GM12872 (cell line): ENCODE measurements at regions not wholly inside any gene's neighbourhood (a gene's known extent, or its start where the extent isn't known, plus 50 kb on each side); places are given as distances from the start of the nearest gene placed in this dataset.

Source experiments
- CTCF ChIP-seq: IDR thresholded peaks from 3 replicates; pipeline ENCODE4 v1.5.1; 2011; ENCODE audit warnings: low read depth, mild to moderate bottlenecking, low read length, moderate library complexity; ENCODE audit not compliant: insufficient read depth

GRCh38 chr18:78445880-78446279, 533.7 kb upstream of the SALL3 start:
- no peak for TF ChIP-seq CTCF

DNA sequence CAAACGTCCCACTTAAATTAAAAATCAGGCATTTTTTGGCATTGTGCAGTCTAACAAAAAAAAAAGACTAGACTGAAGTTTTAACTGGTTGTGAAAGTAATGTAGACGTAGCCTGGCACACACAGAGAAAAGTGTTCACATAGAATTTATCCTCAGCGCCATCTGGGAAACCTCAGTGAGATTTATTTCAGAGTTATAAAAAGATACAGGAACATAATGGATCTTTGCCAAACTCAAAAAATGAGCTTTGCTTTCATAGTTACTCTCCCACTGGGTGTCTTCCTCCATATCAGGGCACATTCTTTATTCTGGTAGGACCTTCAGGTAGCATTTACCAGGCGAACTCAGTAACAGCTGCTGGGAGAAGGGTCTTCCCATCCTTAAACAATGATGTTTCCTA, 532.4 kb upstream of the SALL3 start:
- TF ChIP-seq CTCF = no peak

GRCh38 chr18:78448106-78448505, 531.5 kb upstream of the SALL3 start:
- no peak for TF ChIP-seq CTCF

- no peak for TF ChIP-seq CTCF
Measured at GRCh38 chr18:78448591-78448990, 531.0 kb upstream of the SALL3 start.

DNA sequence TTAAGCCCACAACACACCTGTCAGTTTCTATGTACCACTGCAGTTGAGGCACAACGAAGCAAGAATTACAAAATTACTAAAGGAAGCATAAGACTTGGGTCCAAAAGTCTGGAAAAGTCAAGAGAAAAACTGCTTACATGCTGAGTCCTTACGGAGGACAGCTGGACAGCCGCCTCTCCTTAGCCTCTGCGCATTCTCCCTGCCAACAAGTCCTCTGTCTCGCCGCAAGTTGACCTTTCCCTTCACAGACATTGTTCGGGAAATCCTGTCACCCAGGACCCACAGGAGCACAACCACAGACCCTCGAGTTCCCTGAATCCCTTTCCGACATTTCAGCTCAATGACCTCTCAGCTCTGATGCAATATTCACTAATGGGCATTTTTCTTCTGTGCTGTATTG, 525.4 kb upstream of the SALL3 start:
- no peak for TF ChIP-seq CTCF

- no peak for TF ChIP-seq CTCF
Measured at GRCh38 chr18:78455386-78455785, 524.2 kb upstream of the SALL3 start.

- no peak for TF ChIP-seq CTCF
Measured at GRCh38 chr18:78457011-78457410, 522.6 kb upstream of the SALL3 start.

GRCh38 chr18:78457731-78458130, 521.9 kb upstream of the SALL3 start:
- TF ChIP-seq CTCF = no peak
